ENCODE measurements at regions not wholly inside any gene's neighbourhood (a gene's known extent, or its start where the extent isn't known, plus 50 kb on each side); places are given as distances from the start of the nearest gene placed in this dataset.

- no peak for DNase-seq
These were observed 243.7 kb downstream of the NPHP4 start for GRCh38 chr1:5748286-5749225.

GRCh38 chr1:5747426-5748285, 244.6 kb downstream of the NPHP4 start:
- DNase-seq, result no peak

GRCh38 chr1:5746611-5747425, 245.4 kb downstream of the NPHP4 start:
- DNase-seq, result no peak

GRCh38 chr1:5745800-5746610, 246.2 kb downstream of the NPHP4 start:
- DNase-seq, result peak; percentile 47

- no peak for DNase-seq
These were observed 247.1 kb downstream of the NPHP4 start for GRCh38 chr1:5744911-5745799.

- no peak for DNase-seq
These were observed 247.9 kb downstream of the NPHP4 start for GRCh38 chr1:5744341-5744740.

GRCh38 chr1:5743435-5744095, 248.7 kb downstream of the NPHP4 start:
- DNase-seq, result no peak

- DNase-seq, result no peak
These were observed 249.4 kb downstream of the NPHP4 start for GRCh38 chr1:5742801-5743200.

- no peak for DNase-seq
These were observed 250.2 kb downstream of the NPHP4 start for GRCh38 chr1:5742032-5742431.

- DNase-seq, result no peak
These were observed 251.1 kb downstream of the NPHP4 start for GRCh38 chr1:5740865-5741860.

- DNase-seq, result no peak
These were observed 251.8 kb downstream of the NPHP4 start for GRCh38 chr1:5740450-5740849.

GRCh38 chr1:5739561-5740078, 252.6 kb downstream of the NPHP4 start:
- no peak for DNase-seq

GRCh38 chr1:5738911-5739462, 253.2 kb downstream of the NPHP4 start:
- DNase-seq, result no peak

- DNase-seq, result no peak
These were observed 255.1 kb downstream of the NPHP4 start for GRCh38 chr1:5737081-5737480.

- no peak for DNase-seq
These were observed 257.2 kb downstream of the NPHP4 start for GRCh38 chr1:5734996-5735395.

GRCh38 chr1:5734414-5734813, 257.8 kb downstream of the NPHP4 start:
- no peak for DNase-seq

GRCh38 chr1:5733596-5733995, 258.6 kb downstream of the NPHP4 start:
- no peak for DNase-seq

- no peak for DNase-seq
These were observed 261.2 kb downstream of the NPHP4 start for GRCh38 chr1:5731110-5731423.

Data from activated naive CD4-positive, alpha-beta T cell treated with anti-CD3 and anti-CD28 coated beads, Interleukin-2, amount 50 U/mL, for 16 hours (primary cell).